WTC11 (cell line): ENCODE measurements at regions not wholly inside any gene's neighbourhood (a gene's known extent, or its start where the extent isn't known, plus 50 kb on each side); places are given as distances from the start of the nearest gene placed in this dataset.

ENCODE experiments used
- ATF3 ChIP-seq: sonication (generic); formaldehyde crosslinking; conservative IDR thresholded peaks from 2 replicates; pipeline ENCODE4 v1.8.1; 2022; ENCODE audit warnings: mild to moderate bottlenecking, missing genetic modification reagents
- CTCF ChIP-seq: fragments of 200-600 bp; IDR thresholded peaks from 2 replicates; pipeline ENCODE4 v1.8.0; 2022; ENCODE audit warnings: antibody characterized with exemption
- ELF4 ChIP-seq: sonication (generic); formaldehyde crosslinking; IDR thresholded peaks from 2 replicates; pipeline ENCODE4 v1.8.1; 2022; ENCODE audit warnings: low read depth, mild to moderate bottlenecking, moderate library complexity, missing genetic modification reagents
- FOXK1 ChIP-seq: sonication (generic); formaldehyde crosslinking; IDR thresholded peaks from 2 replicates; pipeline ENCODE4 v1.8.0; 2022; ENCODE audit warnings: mild to moderate bottlenecking, moderate library complexity, missing genetic modification reagents
- MAX ChIP-seq: sonication (generic); formaldehyde crosslinking; IDR thresholded peaks from 2 replicates; pipeline ENCODE4 v1.8.0; 2022; ENCODE audit warnings: mild to moderate bottlenecking, missing genetic modification reagents
- SMAD4 ChIP-seq: sonication (generic); formaldehyde crosslinking; IDR thresholded peaks from 2 replicates; pipeline ENCODE4 v1.8.0; 2022; ENCODE audit warnings: mild to moderate bottlenecking, missing genetic modification reagents
- ZMAT4 ChIP-seq: fragments of 250-450 bp; sonication (Bioruptor Pico); IDR thresholded peaks from 2 replicates; pipeline ENCODE4 v1.9.0; 2021; ENCODE audit warnings: mild to moderate bottlenecking
- TF ChIP-seq, protein P1 (sequence below): sonication (generic); formaldehyde crosslinking; conservative IDR thresholded peaks from 2 replicates; pipeline ENCODE4 v1.8.1; 2023; ENCODE audit warnings: mild to moderate bottlenecking, low read depth, missing genetic modification reagents, moderate library complexity
- TF ChIP-seq, protein P2 (sequence below): sonication (generic); formaldehyde crosslinking; IDR thresholded peaks from 2 replicates; pipeline ENCODE4 v1.8.1; 2023; ENCODE audit warnings: mild to moderate bottlenecking, moderate library complexity, missing genetic modification reagents

DNA sequence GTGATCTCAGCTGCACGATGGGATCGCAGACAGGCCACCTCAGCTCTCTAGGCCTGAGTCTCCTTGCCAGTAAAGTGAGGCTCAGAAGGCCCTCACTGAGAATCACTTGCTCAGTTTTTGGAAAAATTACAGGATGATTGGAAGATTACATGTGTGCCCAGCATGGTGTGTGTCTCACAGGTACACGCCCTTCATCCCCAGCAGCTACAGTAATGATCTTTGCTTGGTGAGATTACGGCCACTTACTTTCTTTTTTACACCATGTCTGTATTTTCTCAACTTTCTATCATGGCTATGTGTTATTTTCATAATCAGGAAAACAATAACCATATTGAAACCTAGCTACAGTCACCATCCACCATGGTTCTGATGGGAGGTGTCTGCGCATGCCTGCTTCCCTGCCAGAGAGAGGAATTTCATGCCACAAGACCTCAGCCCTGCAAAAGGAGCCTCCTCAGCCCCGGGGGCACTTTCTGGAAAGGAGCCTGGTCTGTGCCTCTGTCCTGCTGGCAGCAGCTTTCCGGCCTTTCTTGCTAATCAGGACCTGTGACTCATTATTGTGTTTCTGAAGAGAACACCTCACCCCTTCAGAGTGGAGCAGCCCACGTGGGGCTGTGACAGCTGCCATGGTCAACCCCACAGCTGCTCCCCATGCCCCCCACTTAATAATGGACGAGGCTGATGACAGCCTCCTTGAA, 64.2 kb upstream of the OLFM1 start:
- TF ChIP-seq CTCF, result no peak
- TF ChIP-seq, protein P1, sequence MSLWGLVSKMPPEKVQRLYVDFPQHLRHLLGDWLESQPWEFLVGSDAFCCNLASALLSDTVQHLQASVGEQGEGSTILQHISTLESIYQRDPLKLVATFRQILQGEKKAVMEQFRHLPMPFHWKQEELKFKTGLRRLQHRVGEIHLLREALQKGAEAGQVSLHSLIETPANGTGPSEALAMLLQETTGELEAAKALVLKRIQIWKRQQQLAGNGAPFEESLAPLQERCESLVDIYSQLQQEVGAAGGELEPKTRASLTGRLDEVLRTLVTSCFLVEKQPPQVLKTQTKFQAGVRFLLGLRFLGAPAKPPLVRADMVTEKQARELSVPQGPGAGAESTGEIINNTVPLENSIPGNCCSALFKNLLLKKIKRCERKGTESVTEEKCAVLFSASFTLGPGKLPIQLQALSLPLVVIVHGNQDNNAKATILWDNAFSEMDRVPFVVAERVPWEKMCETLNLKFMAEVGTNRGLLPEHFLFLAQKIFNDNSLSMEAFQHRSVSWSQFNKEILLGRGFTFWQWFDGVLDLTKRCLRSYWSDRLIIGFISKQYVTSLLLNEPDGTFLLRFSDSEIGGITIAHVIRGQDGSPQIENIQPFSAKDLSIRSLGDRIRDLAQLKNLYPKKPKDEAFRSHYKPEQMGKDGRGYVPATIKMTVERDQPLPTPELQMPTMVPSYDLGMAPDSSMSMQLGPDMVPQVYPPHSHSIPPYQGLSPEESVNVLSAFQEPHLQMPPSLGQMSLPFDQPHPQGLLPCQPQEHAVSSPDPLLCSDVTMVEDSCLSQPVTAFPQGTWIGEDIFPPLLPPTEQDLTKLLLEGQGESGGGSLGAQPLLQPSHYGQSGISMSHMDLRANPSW (CRISPR knock-in tag), result no peak
- TF ChIP-seq, protein P2, sequence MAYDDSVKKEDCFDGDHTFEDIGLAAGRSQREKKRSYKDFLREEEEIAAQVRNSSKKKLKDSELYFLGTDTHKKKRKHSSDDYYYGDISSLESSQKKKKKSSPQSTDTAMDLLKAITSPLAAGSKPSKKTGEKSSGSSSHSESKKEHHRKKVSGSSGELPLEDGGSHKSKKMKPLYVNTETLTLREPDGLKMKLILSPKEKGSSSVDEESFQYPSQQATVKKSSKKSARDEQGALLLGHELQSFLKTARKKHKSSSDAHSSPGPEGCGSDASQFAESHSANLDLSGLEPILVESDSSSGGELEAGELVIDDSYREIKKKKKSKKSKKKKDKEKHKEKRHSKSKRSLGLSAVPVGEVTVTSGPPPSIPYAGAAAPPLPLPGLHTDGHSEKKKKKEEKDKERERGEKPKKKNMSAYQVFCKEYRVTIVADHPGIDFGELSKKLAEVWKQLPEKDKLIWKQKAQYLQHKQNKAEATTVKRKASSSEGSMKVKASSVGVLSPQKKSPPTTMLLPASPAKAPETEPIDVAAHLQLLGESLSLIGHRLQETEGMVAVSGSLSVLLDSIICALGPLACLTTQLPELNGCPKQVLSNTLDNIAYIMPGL, result no peak
- no peak for TF ChIP-seq FOXK1 (CRISPR knock-in tag)
- TF ChIP-seq SMAD4 (CRISPR knock-in tag), result no peak
- no peak for TF ChIP-seq ELF4 (CRISPR knock-in tag)
- TF ChIP-seq ZMAT4 (CRISPR knock-in tag), result no peak
- TF ChIP-seq ATF3, result no peak
- TF ChIP-seq MAX (CRISPR knock-in tag), result no peak
